Ascending aorta (tissue), 2 donors: ENCODE measurements at regions not wholly inside any gene's neighbourhood (a gene's known extent, or its start where the extent isn't known, plus 50 kb on each side); places are given as distances from the start of the nearest gene placed in this dataset.

ENCODE experiments used
- DNase-seq, 2 donors: peaks; one replicate each; pipeline ENCODE4 v3.0.0-alpha.2; 2019; ENCODE audit warnings: low spot score in 2 of 2
- H3K27ac ChIP-seq, 2 donors: fragments of 200-600 bp; sonication (generic); one replicate each; pipeline ENCODE4 v1.5.1; 2016 to 2017; ENCODE audit warnings: mild to moderate bottlenecking in 1 of 2
- H3K27me3 ChIP-seq: fragments of 200-600 bp; sonication (generic); one replicate; pipeline ENCODE4 v1.5.1; 2017
- H3K36me3 ChIP-seq, 2 donors: fragments of 200-600 bp; sonication (generic); one replicate each; pipeline ENCODE4 v1.5.1; 2016
- H3K4me1 ChIP-seq, 2 donors: fragments of 200-600 bp; sonication (generic); one replicate each; pipeline ENCODE4 v1.5.1; 2016 to 2017; ENCODE audit warnings: mild to moderate bottlenecking in 1 of 2
- H3K4me3 ChIP-seq, 2 donors: fragments of 200-600 bp; sonication (generic); one replicate each; pipeline ENCODE4 v1.5.1; 2016 to 2017; ENCODE audit warnings: mild to moderate bottlenecking in 1 of 2
- H3K9me3 ChIP-seq, 2 donors: fragments of 200-600 bp; sonication (generic); one replicate each; pipeline ENCODE4 v1.5.1; 2016
- intact Hi-C: fragments of 100-400 bp; cut with DNase I; formaldehyde crosslinking; loops from one replicate; pipeline ENCODE4 v1.15.1; 2023
- TF ChIP-seq, protein P1 (sequence below), 3 experiments: fragments of 200-600 bp in 2 of 3; fragments of 450-650 bp in 1 of 3; sonication (generic) in 2 of 3; IDR thresholded peaks; one replicate each; pipeline ENCODE4 v1.5.1; 2016 to 2019; ENCODE audit warnings: antibody characterized with exemption in 3 of 3, mild to moderate bottlenecking in 1 of 3, moderate library complexity in 1 of 3

GRCh38 chrX:9280831-9281230 is 184.0 kb upstream of the TBL1X start:
- no peaks in the 10 kb centered on the region for H3K36me3 ChIP-seq
- H3K4me1 ChIP-seq, result no peaks in the 10 kb centered on the region
- no peak overlapping the region for H3K27ac ChIP-seq
- no peak overlapping the region for H3K4me3 ChIP-seq
- intact Hi-C loops, result no loop called here
- no peak for DNase-seq
- TF ChIP-seq, protein P1, sequence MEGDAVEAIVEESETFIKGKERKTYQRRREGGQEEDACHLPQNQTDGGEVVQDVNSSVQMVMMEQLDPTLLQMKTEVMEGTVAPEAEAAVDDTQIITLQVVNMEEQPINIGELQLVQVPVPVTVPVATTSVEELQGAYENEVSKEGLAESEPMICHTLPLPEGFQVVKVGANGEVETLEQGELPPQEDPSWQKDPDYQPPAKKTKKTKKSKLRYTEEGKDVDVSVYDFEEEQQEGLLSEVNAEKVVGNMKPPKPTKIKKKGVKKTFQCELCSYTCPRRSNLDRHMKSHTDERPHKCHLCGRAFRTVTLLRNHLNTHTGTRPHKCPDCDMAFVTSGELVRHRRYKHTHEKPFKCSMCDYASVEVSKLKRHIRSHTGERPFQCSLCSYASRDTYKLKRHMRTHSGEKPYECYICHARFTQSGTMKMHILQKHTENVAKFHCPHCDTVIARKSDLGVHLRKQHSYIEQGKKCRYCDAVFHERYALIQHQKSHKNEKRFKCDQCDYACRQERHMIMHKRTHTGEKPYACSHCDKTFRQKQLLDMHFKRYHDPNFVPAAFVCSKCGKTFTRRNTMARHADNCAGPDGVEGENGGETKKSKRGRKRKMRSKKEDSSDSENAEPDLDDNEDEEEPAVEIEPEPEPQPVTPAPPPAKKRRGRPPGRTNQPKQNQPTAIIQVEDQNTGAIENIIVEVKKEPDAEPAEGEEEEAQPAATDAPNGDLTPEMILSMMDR (IDR thresholded peaks at IDR 0.05), result no peak
- H3K9me3 ChIP-seq, result no peaks in the 10 kb centered on the region
- H3K27me3 ChIP-seq, result no peaks in the 10 kb centered on the region

GRCh38 chrX:9282325-9282724 is 182.5 kb upstream of the TBL1X start:
- Histone ChIP-seq H3K27ac (no peak overlapping the region), H3K27me3 (no peaks in the 10 kb centered on the region), H3K36me3 (no peaks in the 10 kb centered on the region), H3K4me1 (no peaks in the 10 kb centered on the region), H3K4me3 (no peak overlapping the region), H3K9me3 (no peaks in the 10 kb centered on the region)
- intact Hi-C loops, result no loop called here
- TF ChIP-seq, protein P1 (IDR thresholded peaks at IDR 0.05), result no peak
- DNase-seq, result no peak

DNA sequence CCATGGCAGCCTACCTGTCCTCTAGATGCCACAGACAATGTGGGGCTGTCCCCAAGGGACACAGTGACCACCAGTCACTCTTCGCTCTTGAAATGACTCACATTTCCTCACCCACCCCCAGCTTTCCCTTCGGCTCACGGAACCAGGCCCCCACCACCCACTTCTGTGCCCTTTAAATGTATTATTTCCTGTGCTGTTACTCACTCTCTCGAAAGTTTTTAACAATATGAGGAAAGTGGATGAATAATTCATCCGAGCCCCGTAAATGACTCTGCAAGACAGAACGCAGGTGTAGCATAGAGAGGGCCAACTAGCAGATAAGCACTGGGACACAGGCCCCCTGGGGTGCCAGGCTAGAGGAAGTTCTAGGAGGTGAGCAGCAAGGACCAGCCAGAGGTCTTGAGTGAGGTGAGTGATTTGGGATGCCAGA is 179.5 kb upstream of the TBL1X start:
- DNase-seq, result no peak
- Histone ChIP-seq H3K27me3 (no peaks in the 10 kb centered on the region), H3K4me3 (no peak overlapping the region), H3K36me3 (no peaks in the 10 kb centered on the region), H3K9me3 (no peaks in the 10 kb centered on the region), H3K27ac (no peak overlapping the region), H3K4me1 (no peaks in the 10 kb centered on the region)
- intact Hi-C loops, result no loop called here
- TF ChIP-seq, protein P1 (IDR thresholded peaks at IDR 0.05), result no peak

GRCh38 chrX:9286234-9286633 is 178.6 kb upstream of the TBL1X start:
- intact Hi-C loops, result no loop called here
- no peak overlapping the region for H3K27ac ChIP-seq
- no peaks in the 10 kb centered on the region for H3K9me3 ChIP-seq
- no peak overlapping the region for H3K4me3 ChIP-seq
- no peaks in the 10 kb centered on the region for H3K4me1 ChIP-seq
- no peaks in the 10 kb centered on the region for H3K27me3 ChIP-seq
- TF ChIP-seq, protein P1 (IDR thresholded peaks at IDR 0.05), result no peak
- no peaks in the 10 kb centered on the region for H3K36me3 ChIP-seq
- no peak for DNase-seq

- intact Hi-C loops, result no loop called here
- TF ChIP-seq, protein P1 (IDR thresholded peaks at IDR 0.05), result no peak
- DNase-seq, result no peak
Measured at GRCh38 chrX:9291629-9292028, 173.2 kb upstream of the TBL1X start.

GRCh38 chrX:9293051-9293496 is 171.8 kb upstream of the TBL1X start:
- H3K9me3 ChIP-seq, result no peaks in the 10 kb centered on the region
- H3K4me3 ChIP-seq, result no peak overlapping the region
- intact Hi-C loops, result no loop called here
- H3K4me1 ChIP-seq, result no peaks in the 10 kb centered on the region
- H3K27ac ChIP-seq, result no peak overlapping the region
- H3K36me3 ChIP-seq, result no peaks in the 10 kb centered on the region
- TF ChIP-seq, protein P1 (IDR thresholded peaks at IDR 0.05), result no peak
- no peaks in the 10 kb centered on the region for H3K27me3 ChIP-seq
- no peak for DNase-seq

More at GRCh38 chrX:9291629-9292028, 173.2 kb upstream of the TBL1X start:
- Histone ChIP-seq H3K9me3 (no peaks in the 10 kb centered on the region), H3K36me3 (no peaks in the 10 kb centered on the region), H3K27me3 (no peaks in the 10 kb centered on the region), H3K4me3 (peak overlapping the region in 1 of 2 donors; percentile 11), H3K27ac (no peak overlapping the region), H3K4me1 (no peaks in the 10 kb centered on the region)
